Keratinocyte (primary cell): ENCODE measurements at regions not wholly inside any gene's neighbourhood (a gene's known extent, or its start where the extent isn't known, plus 50 kb on each side); places are given as distances from the start of the nearest gene placed in this dataset.

Experiments used
- DNase-seq: peaks from one replicate; pipeline ENCODE4 v3.0.0-alpha.2; 2011; ENCODE audit warnings: low read depth, missing footprints, low spot score
- FAIRE-seq: peaks from 2 replicates; lab custom pipeline; 2011; peaks lifted over from hg19 to GRCh38; lab: Jason Lieb, UNC
- H2AFZ ChIP-seq: 2 replicates; pipeline ENCODE4 v1.6.0; 2012; ENCODE audit warnings: low read length, control low read depth, inconsistent platforms; ENCODE audit not compliant: control insufficient read depth
- H3K27ac ChIP-seq: 2 replicates; pipeline ENCODE4 v1.5.1; 2011; ENCODE audit warnings: low read length; ENCODE audit not compliant: control insufficient read depth, insufficient read depth
- H3K27me3 ChIP-seq: 3 replicates; pipeline ENCODE4 v1.6.0; 2011; ENCODE audit warnings: low read length; ENCODE audit not compliant: control insufficient read depth, insufficient read depth; ENCODE audit errors: extremely low read depth
- H3K36me3 ChIP-seq, 2 experiments: 2 replicates in 1 of 2; 3 replicates in 1 of 2; pipeline ENCODE4 v1.5.1; 2011; ENCODE audit warnings: low read length in 2 of 2, mild to moderate bottlenecking in 1 of 2; ENCODE audit not compliant: control insufficient read depth in 2 of 2, insufficient read depth in 2 of 2; ENCODE audit errors: extremely low read depth in 1 of 2
- H3K4me1 ChIP-seq: 3 replicates; pipeline ENCODE4 v1.5.1; 2011; ENCODE audit warnings: low read length; ENCODE audit not compliant: control insufficient read depth, insufficient read depth; ENCODE audit errors: extremely low read depth
- H3K4me2 ChIP-seq: 3 replicates; pipeline ENCODE4 v1.6.0; 2011; ENCODE audit warnings: low read depth, low read length; ENCODE audit not compliant: control insufficient read depth, insufficient read depth; ENCODE audit errors: extremely low read depth
- H3K4me3 ChIP-seq, 3 experiments: fragments of 200-600 bp in 1 of 3; sonication (generic) in 1 of 3; 2 replicates in 2 of 3; 3 replicates in 1 of 3; pipeline ENCODE4 v1.5.1; 2011 to 2016; ENCODE audit warnings: low read length in 3 of 3, mild to moderate bottlenecking in 3 of 3, control low read depth in 2 of 3, inconsistent platforms in 1 of 3, low read depth in 1 of 3, mixed read lengths in 1 of 3, mixed run types in 1 of 3, moderate library complexity in 1 of 3; ENCODE audit not compliant: control insufficient read depth in 2 of 3, insufficient read depth in 2 of 3; ENCODE audit errors: extremely low read depth in 1 of 3
- H3K79me2 ChIP-seq: 2 replicates; pipeline ENCODE4 v1.6.0; 2012; ENCODE audit warnings: low read length; ENCODE audit not compliant: control insufficient read depth, insufficient read depth
- H3K9ac ChIP-seq: 3 replicates; pipeline ENCODE4 v1.6.0; 2011; ENCODE audit warnings: low read length; ENCODE audit not compliant: control insufficient read depth, insufficient read depth; ENCODE audit errors: extremely low read depth
- H3K9me1 ChIP-seq: 3 replicates; pipeline ENCODE4 v1.6.0; 2011; ENCODE audit warnings: low read length; ENCODE audit not compliant: control insufficient read depth, insufficient read depth; ENCODE audit errors: extremely low read depth
- H3K9me3 ChIP-seq: 2 replicates; pipeline ENCODE4 v1.5.1; 2012; ENCODE audit warnings: low read depth, low read length; ENCODE audit not compliant: control insufficient read depth
- H4K20me1 ChIP-seq: 3 replicates; pipeline ENCODE4 v1.6.0; 2011; ENCODE audit warnings: low read length; ENCODE audit not compliant: control insufficient read depth, insufficient read depth; ENCODE audit errors: extremely low read depth
- EZH2 ChIP-seq: IDR thresholded peaks from one replicate; pipeline ENCODE4 v1.6.1; 2012; ENCODE audit warnings: inconsistent platforms, mild to moderate bottlenecking, low read length, moderate library complexity
- dilution Hi-C: fragments of 300-500 bp; cut with MboI; formaldehyde crosslinking; loops from one replicate; pipeline ENCODE4 v1.7.0; 2020; ENCODE audit warnings: low sequenced_read_pairs; ENCODE audit not compliant: extremely low pct_ligation_motif_present
- TF ChIP-seq, protein P1 (sequence below), 3 experiments: IDR thresholded peaks in 1 of 3; conservative IDR thresholded peaks in 1 of 3; optimal IDR thresholded peaks in 1 of 3; 2 replicates in 2 of 3; 3 replicates in 1 of 3; pipeline versions ENCODE3 to v1.5.1; 2011; ENCODE audit warnings: low read length in 3 of 3, mild to moderate bottlenecking in 3 of 3, moderate library complexity in 2 of 3, control low read depth in 1 of 3, inconsistent platforms in 1 of 3; ENCODE audit not compliant: insufficient read depth in 2 of 3; ENCODE audit errors: extremely low read depth in 1 of 3

DNA sequence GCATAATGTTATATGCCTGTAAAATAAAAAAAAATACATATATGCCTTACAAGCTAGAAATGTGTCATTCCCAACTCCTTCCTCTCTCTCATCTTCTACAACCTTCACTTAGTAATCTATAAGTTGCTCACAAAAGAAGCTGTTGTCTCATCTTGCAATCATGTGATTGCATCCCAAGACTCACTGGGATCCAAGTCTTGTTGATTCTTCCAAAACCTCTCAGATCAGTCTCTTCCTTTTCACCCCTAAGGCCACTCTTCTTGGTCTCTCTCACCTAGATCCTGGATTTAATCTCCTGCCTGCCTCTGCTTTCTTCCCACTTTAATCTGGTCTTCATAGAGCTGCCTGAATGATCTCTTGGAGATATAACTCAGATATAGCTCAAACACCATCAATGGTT lies 261.1 kb upstream of the NR4A3 start:
- H3K36me3 ChIP-seq, result no peaks in the 10 kb centered on the region
- H2AFZ ChIP-seq, result no peak overlapping the region
- H3K4me3 ChIP-seq, result no peak overlapping the region
- no peak for FAIRE-seq
- H3K27me3 ChIP-seq, result no peaks in the 10 kb centered on the region
- H3K9me3 ChIP-seq, result no peaks in the 10 kb centered on the region
- H3K9me1 ChIP-seq, result no peaks in the 10 kb centered on the region
- no peaks in the 10 kb centered on the region for H3K79me2 ChIP-seq
- H3K27ac ChIP-seq, result no peak overlapping the region
- no peak overlapping the region for H3K9ac ChIP-seq
- dilution Hi-C loops, result no loop called here
- no peak for DNase-seq
- H3K4me2 ChIP-seq, result no peak overlapping the region
- no peaks in the 10 kb centered on the region for H4K20me1 ChIP-seq
- TF ChIP-seq EZH2, result no peak
- TF ChIP-seq, protein P1, sequence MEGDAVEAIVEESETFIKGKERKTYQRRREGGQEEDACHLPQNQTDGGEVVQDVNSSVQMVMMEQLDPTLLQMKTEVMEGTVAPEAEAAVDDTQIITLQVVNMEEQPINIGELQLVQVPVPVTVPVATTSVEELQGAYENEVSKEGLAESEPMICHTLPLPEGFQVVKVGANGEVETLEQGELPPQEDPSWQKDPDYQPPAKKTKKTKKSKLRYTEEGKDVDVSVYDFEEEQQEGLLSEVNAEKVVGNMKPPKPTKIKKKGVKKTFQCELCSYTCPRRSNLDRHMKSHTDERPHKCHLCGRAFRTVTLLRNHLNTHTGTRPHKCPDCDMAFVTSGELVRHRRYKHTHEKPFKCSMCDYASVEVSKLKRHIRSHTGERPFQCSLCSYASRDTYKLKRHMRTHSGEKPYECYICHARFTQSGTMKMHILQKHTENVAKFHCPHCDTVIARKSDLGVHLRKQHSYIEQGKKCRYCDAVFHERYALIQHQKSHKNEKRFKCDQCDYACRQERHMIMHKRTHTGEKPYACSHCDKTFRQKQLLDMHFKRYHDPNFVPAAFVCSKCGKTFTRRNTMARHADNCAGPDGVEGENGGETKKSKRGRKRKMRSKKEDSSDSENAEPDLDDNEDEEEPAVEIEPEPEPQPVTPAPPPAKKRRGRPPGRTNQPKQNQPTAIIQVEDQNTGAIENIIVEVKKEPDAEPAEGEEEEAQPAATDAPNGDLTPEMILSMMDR (optimal IDR thresholded peaks at IDR 0.05 in 1 of 3, IDR thresholded peaks at IDR 0.05 in 1 of 3, conservative IDR thresholded peaks at IDR 0.05 in 1 of 3; ENCODE audit: extremely low read depth in 1 of 3, insufficient read depth in 2 of 3, low read length in 3 of 3), result no peak
- no peaks in the 10 kb centered on the region for H3K4me1 ChIP-seq

DNA sequence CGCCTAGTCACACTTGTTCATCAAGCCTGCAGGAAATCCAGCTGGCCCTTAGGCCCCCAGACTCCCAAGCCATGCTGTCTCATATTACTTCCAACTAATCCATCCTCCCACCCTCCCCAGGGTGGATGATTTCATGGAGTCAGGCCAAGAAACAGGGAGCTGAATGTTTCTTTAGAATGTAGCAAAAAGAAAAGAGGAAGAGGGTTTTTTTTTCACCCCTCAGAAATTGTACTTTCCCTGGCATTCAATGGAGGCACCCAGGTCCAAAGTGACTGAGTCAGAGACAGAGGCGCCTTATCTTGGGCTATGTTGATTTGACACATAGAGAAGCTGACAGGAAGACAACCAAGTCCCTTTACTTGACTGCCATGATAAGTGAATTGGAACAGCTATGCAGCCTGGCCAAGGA lies 260.2 kb upstream of the NR4A3 start:
- no peak overlapping the region for H3K27ac ChIP-seq
- H2AFZ ChIP-seq, result no peak overlapping the region
- TF ChIP-seq, protein P1 (optimal IDR thresholded peaks at IDR 0.05 in 1 of 3, IDR thresholded peaks at IDR 0.05 in 1 of 3, conservative IDR thresholded peaks at IDR 0.05 in 1 of 3; ENCODE audit: extremely low read depth in 1 of 3, insufficient read depth in 2 of 3, low read length in 3 of 3), result no peak
- TF ChIP-seq EZH2, result no peak
- no peak overlapping the region for H3K4me2 ChIP-seq
- no peaks in the 10 kb centered on the region for H3K79me2 ChIP-seq
- H3K4me3 ChIP-seq, result no peak overlapping the region
- DNase-seq (no peak), FAIRE-seq (no peak)
- no peaks in the 10 kb centered on the region for H3K9me1 ChIP-seq
- H4K20me1 ChIP-seq, result no peaks in the 10 kb centered on the region
- H3K36me3 ChIP-seq, result no peaks in the 10 kb centered on the region
- no peaks in the 10 kb centered on the region for H3K4me1 ChIP-seq
- no peak overlapping the region for H3K9ac ChIP-seq
- H3K27me3 ChIP-seq, result no peaks in the 10 kb centered on the region
- no peaks in the 10 kb centered on the region for H3K9me3 ChIP-seq
- dilution Hi-C loops, result no loop called here
